ENCODE measurements at regions not wholly inside any gene's neighbourhood (a gene's known extent, or its start where the extent isn't known, plus 50 kb on each side); places are given as distances from the start of the nearest gene placed in this dataset.

DNA sequence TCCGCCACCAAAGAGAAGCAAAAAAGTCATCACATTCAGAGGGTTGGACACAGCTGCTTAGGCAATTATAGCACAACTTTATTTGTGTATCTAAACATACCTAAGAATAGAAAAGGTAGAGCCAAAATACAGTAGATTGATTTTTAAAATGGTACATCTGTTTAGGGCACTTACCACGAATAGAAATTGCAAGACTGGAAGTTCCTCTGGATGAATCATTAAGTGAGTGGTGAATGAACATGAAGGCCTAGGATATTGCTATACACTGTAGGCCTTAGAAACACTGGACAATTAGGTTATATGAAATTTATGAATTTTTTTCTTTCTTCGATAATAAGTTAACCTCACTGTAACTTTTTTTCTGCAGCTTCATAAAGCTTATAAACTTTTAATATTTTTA lies 687.0 kb downstream of the BCL11A start:
- no peak for DNase-seq
- in situ Hi-C loops (cut with MboI; ENCODE audit: low pct_ligation_motif_present in 1 of 4, low pct_unique_long_range_greater_than_20kb in 1 of 4, low sequenced_read_pairs in 3 of 4) (no loop called here), intact Hi-C loops (cut with DNase I; ENCODE audit: low total_unique reads) (loop anchor here (5.0 kb wide), 1 partner anchor 376 kb away; no protein-coding TSS in a partner anchor)
- Histone ChIP-seq H3K9me3 (peaks cover 2 to 4% of the 10 kb centered on the region in 2 donors), H3K27me3 (no peaks in the 10 kb centered on the region), H3K4me1 (no peaks in the 10 kb centered on the region), H3K27ac (no peak overlapping the region), H3K4me3 (no peak overlapping the region), H3K36me3 (no peaks in the 10 kb centered on the region)
- WGBS, 2 donors (ENCODE audit: low coverage in 1 of 2) = 82 to 87% methylated on average over 3 of the region's 3 CpGs
- TF ChIP-seq EP300 (IDR thresholded peaks at IDR 0.05; ENCODE audit: low read depth) (no peak), POLR2AphosphoS5 (IDR thresholded peaks at IDR 0.05) (no peak), CTCF (IDR thresholded peaks at IDR 0.05) (no peak)

DNA sequence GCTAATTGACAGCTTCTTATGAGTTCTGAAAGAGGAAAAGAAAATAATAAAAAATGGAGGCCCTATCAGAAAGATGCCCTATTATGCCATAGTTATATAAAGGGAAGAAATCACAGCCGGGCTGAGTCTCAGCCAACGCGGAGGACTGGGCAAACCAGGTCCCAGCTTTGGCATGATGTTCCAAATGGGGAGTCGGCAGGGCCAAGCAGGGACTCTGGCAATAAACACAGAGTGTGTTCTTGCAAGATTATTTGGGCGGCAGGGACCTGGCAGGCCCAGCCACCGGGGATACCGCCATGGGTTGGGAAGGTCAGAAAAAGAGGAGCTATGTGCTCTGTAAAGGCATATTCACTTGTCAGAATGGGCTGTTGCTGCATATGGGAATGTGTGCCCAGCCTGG lies 694.9 kb downstream of the BCL11A start:
- WGBS, 2 donors (ENCODE audit: low coverage in 1 of 2) = 82 to 93% methylated on average over 2 to 7 of the region's 7 CpGs
- intact Hi-C loops (cut with DNase I; ENCODE audit: low total_unique reads) = no loop called here
- in situ Hi-C loops (cut with MboI; ENCODE audit: low pct_ligation_motif_present in 1 of 4, low pct_unique_long_range_greater_than_20kb in 1 of 4, low sequenced_read_pairs in 3 of 4) = no loop called here
- H3K27ac ChIP-seq = no peak overlapping the region
- H3K27me3 ChIP-seq = no peaks in the 10 kb centered on the region
- H3K36me3 ChIP-seq = no peaks in the 10 kb centered on the region
- peaks cover 9 to 12% of the 10 kb centered on the region in 2 donors for H3K9me3 ChIP-seq
- H3K4me1 ChIP-seq = no peaks in the 10 kb centered on the region
- TF ChIP-seq EP300 (IDR thresholded peaks at IDR 0.05; ENCODE audit: low read depth) (no peak), CTCF (IDR thresholded peaks at IDR 0.05) (no peak), POLR2AphosphoS5 (IDR thresholded peaks at IDR 0.05) (no peak), POLR2A (IDR thresholded peaks at IDR 0.05) (no peak)
- no peak for DNase-seq
- no peak overlapping the region for H3K4me3 ChIP-seq

- Histone ChIP-seq H3K27ac (no peak overlapping the region), H3K9me3 (peaks cover 9 to 12% of the 10 kb centered on the region in 2 donors), H3K27me3 (no peaks in the 10 kb centered on the region), H3K4me3 (no peak overlapping the region), H3K4me1 (no peaks in the 10 kb centered on the region), H3K36me3 (no peaks in the 10 kb centered on the region)
- in situ Hi-C loops (cut with MboI; ENCODE audit: low pct_ligation_motif_present in 1 of 4, low pct_unique_long_range_greater_than_20kb in 1 of 4, low sequenced_read_pairs in 3 of 4) = no loop called here
- DNase-seq = no peak
- intact Hi-C loops (cut with DNase I; ENCODE audit: low total_unique reads) = no loop called here
- no peak for TF ChIP-seq POLR2A (IDR thresholded peaks at IDR 0.05)
- TF ChIP-seq EP300 (IDR thresholded peaks at IDR 0.05; ENCODE audit: low read depth) = no peak
- TF ChIP-seq POLR2AphosphoS5 (IDR thresholded peaks at IDR 0.05) = no peak
- no peak for TF ChIP-seq CTCF (IDR thresholded peaks at IDR 0.05)
Measured at GRCh38 chr2:59857109-59857508, 696.3 kb downstream of the BCL11A start.

- H3K9me3 ChIP-seq = peaks cover 7 to 8% of the 10 kb centered on the region in 2 donors
- no peak for TF ChIP-seq CTCF (IDR thresholded peaks at IDR 0.05)
- no peak for TF ChIP-seq EP300 (IDR thresholded peaks at IDR 0.05; ENCODE audit: low read depth)
- TF ChIP-seq POLR2AphosphoS5 (IDR thresholded peaks at IDR 0.05) = no peak
- TF ChIP-seq POLR2A (IDR thresholded peaks at IDR 0.05) = no peak
- 73 to 92% methylated on average over 2 to 3 of the region's 3 CpGs for WGBS, 2 donors (ENCODE audit: low coverage in 1 of 2)
- no peaks in the 10 kb centered on the region for H3K4me1 ChIP-seq
- no peak overlapping the region for H3K27ac ChIP-seq
- no peaks in the 10 kb centered on the region for H3K27me3 ChIP-seq
- no peak overlapping the region for H3K4me3 ChIP-seq
- in situ Hi-C loops (cut with MboI; ENCODE audit: low pct_ligation_motif_present in 1 of 4, low pct_unique_long_range_greater_than_20kb in 1 of 4, low sequenced_read_pairs in 3 of 4) (no loop called here), intact Hi-C loops (cut with DNase I; ENCODE audit: low total_unique reads) (no loop called here)
- no peaks in the 10 kb centered on the region for H3K36me3 ChIP-seq
- no peak for DNase-seq
Measured at GRCh38 chr2:59856391-59856790, 697.1 kb downstream of the BCL11A start.

Data from transverse colon (tissue), 4 donors.